ENCODE measurements at regions not wholly inside any gene's neighbourhood (a gene's known extent, or its start where the extent isn't known, plus 50 kb on each side); places are given as distances from the start of the nearest gene placed in this dataset.

DNA sequence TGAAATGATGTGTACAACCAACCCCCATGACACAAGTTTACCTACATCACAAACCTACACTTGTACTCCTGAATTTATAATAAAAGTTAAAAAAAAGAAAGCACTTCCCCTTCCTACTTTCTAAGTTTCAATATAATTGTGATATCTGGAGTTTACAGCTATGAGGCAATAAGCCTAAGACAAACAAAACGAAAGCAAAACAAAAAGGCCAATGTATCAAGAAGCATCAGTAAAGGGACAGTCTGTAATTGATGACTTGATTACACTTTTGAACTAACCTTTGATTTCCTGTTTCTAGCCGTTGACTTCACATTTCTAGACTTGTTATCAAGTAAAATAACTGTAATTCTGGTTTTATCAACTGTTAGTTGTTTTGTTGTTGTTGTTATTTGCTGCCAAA is 187.5 kb upstream of the CNTN3 start:
- CTCF ChIA-PET: no interaction called here
- Histone ChIP-seq H4K20me1 (replicated peaks; ENCODE audit: control insufficient read depth, extremely low read depth, insufficient read depth, low read length) (no peaks in the 10 kb centered on the region), H3K9ac (replicated peaks; ENCODE audit: extremely low read depth, insufficient read depth, low read length) (no peak overlapping the region), H3K9me3 (replicated peaks; ENCODE audit: control insufficient read depth, insufficient read depth, low read length) (no peaks in the 10 kb centered on the region), H2AFZ (ENCODE audit: low read depth, low read length) (no peak overlapping the region), H3K27me3 (ENCODE audit: control insufficient read depth in 2 of 2, insufficient read depth in 2 of 2, low read length in 2 of 2) (no peaks in the 10 kb centered on the region), H3K79me2 (ENCODE audit: control insufficient read depth, insufficient read depth, low read length) (no peaks in the 10 kb centered on the region), H3K4me2 (ENCODE audit: insufficient read depth, low read length) (no peak overlapping the region), H3K27ac (ENCODE audit: insufficient read depth, low read depth, low read length) (no peak overlapping the region), H3K9me1 (replicated peaks; ENCODE audit: control insufficient read depth, extremely low read depth, insufficient read depth, low read length) (no peaks in the 10 kb centered on the region), H3K36me3 (ENCODE audit: control insufficient read depth in 2 of 2, extremely low read depth in 1 of 2, insufficient read depth in 2 of 2, low read length in 2 of 2) (no peaks in the 10 kb centered on the region), H3K4me3 (replicated peaks in 1 of 3; ENCODE audit: insufficient read depth in 1 of 3, low read depth in 1 of 3, low read length in 3 of 3) (no peak overlapping the region), H3K4me1 (ENCODE audit: control insufficient read depth, extremely low read depth, insufficient read depth, low read length) (no peaks in the 10 kb centered on the region)
- FAIRE-seq: no peak
- TF ChIP-seq POLR2AphosphoS5 (IDR thresholded peaks at IDR 0.05; ENCODE audit: insufficient read depth, low read depth, low read length) (no peak), FOS (IDR thresholded peaks at IDR 0.05; ENCODE audit: borderline replicate concordance, insufficient read depth, low read length) (no peak), EZH2 (IDR thresholded peaks at IDR 0.05; ENCODE audit: borderline replicate concordance, low read depth, low read length, severe bottlenecking) (no peak), JUN (IDR thresholded peaks at IDR 0.05; ENCODE audit: borderline replicate concordance, insufficient read depth, insufficient read length, low read depth) (no peak), CTCF (IDR thresholded peaks at IDR 0.05; ENCODE audit: extremely low read depth in 1 of 2, insufficient read depth in 1 of 2, low read depth in 1 of 2, low read length in 2 of 2) (no peak), POLR2A (IDR thresholded peaks at IDR 0.05; ENCODE audit: low read depth, low read length) (no peak), MYC (IDR thresholded peaks at IDR 0.05; ENCODE audit: low read depth, low read length) (no peak), GATA2 (IDR thresholded peaks at IDR 0.05; ENCODE audit: insufficient read depth, insufficient read length, low read depth, low read length) (no peak), MAX (IDR thresholded peaks at IDR 0.05; ENCODE audit: insufficient read depth, insufficient read length) (no peak)
- intact Hi-C loops (cut with micrococcal nuclease) (no loop called here), dilution Hi-C loops (cut with MboI; ENCODE audit: extremely low pct_ligation_motif_present, low sequenced_read_pairs) (no loop called here)
- no peak for DNase-seq (ENCODE audit: low read depth, low spot score)
- POLR2A ChIA-PET: no interaction called here
- no TSS peak for BruUV-seq (replicated peaks)
